ENCODE measurements at regions not wholly inside any gene's neighbourhood (a gene's known extent, or its start where the extent isn't known, plus 50 kb on each side); places are given as distances from the start of the nearest gene placed in this dataset.

GRCh38 chr5:17690473-17690872, 56.2 kb downstream of the TAF11L14 start:
- no peaks in the 10 kb centered on the region for H3K36me3 Mint-ChIP-seq (ENCODE audit: low read depth)
- ChIA-PET CTCF (no interaction called here), POLR2A (no interaction called here)
- no peak overlapping the region for H3K27ac Mint-ChIP-seq
- H3K4me1 Mint-ChIP-seq: no peaks in the 10 kb centered on the region
- H3K9me3 Mint-ChIP-seq: peaks cover 5% of the 10 kb centered on the region
- no peak overlapping the region for H3K4me3 Mint-ChIP-seq
- H3K27me3 Mint-ChIP-seq: no peaks in the 10 kb centered on the region
- DNase-seq: no peak

- Mint-ChIP-seq H3K36me3 (ENCODE audit: low read depth) (no peaks in the 10 kb centered on the region), H3K4me1 (no peaks in the 10 kb centered on the region), H3K4me3 (no peak overlapping the region), H3K9me3 (peaks cover 5% of the 10 kb centered on the region), H3K27ac (no peak overlapping the region), H3K27me3 (no peaks in the 10 kb centered on the region)
- DNase-seq: no peak
- ChIA-PET POLR2A (no interaction called here), CTCF (no interaction called here)
These were observed 57.5 kb downstream of the TAF11L14 start for GRCh38 chr5:17691762-17692161.

- H3K4me1 Mint-ChIP-seq: no peaks in the 10 kb centered on the region
- POLR2A ChIA-PET: no interaction called here
- no peaks in the 10 kb centered on the region for H3K36me3 Mint-ChIP-seq (ENCODE audit: low read depth)
- H3K4me3 Mint-ChIP-seq: no peak overlapping the region
- peaks cover 11% of the 10 kb centered on the region for H3K9me3 Mint-ChIP-seq
- no peak overlapping the region for H3K27ac Mint-ChIP-seq
- DNase-seq: no peak
- no peaks in the 10 kb centered on the region for H3K27me3 Mint-ChIP-seq
- CTCF ChIA-PET: no interaction called here
These were observed 60.1 kb downstream of the TAF11L14 start for GRCh38 chr5:17694371-17694770.

GRCh38 chr5:17694914-17695313, 60.7 kb downstream of the TAF11L14 start:
- DNase-seq: no peak
- no peaks in the 10 kb centered on the region for H3K27me3 Mint-ChIP-seq
- H3K36me3 Mint-ChIP-seq (ENCODE audit: low read depth): no peaks in the 10 kb centered on the region
- no peaks in the 10 kb centered on the region for H3K4me1 Mint-ChIP-seq
- no peak overlapping the region for H3K4me3 Mint-ChIP-seq
- CTCF ChIA-PET: no interaction called here
- POLR2A ChIA-PET: no interaction called here
- peaks cover 10% of the 10 kb centered on the region for H3K9me3 Mint-ChIP-seq
- H3K27ac Mint-ChIP-seq: no peak overlapping the region

GRCh38 chr5:17696627-17697026, 62.4 kb downstream of the TAF11L14 start:
- Mint-ChIP-seq H3K4me1 (no peaks in the 10 kb centered on the region), H3K27ac (no peak overlapping the region), H3K27me3 (no peaks in the 10 kb centered on the region), H3K9me3 (peaks cover 14% of the 10 kb centered on the region), H3K36me3 (ENCODE audit: low read depth) (no peaks in the 10 kb centered on the region), H3K4me3 (no peak overlapping the region)
- ChIA-PET CTCF (interaction anchor here (0.7 kb wide), 1 partner anchor 466 kb away, joined by 4 read pairs; no protein-coding TSS in a partner anchor), POLR2A (no interaction called here)
- no peak for DNase-seq

- Mint-ChIP-seq H3K27me3 (no peaks in the 10 kb centered on the region), H3K36me3 (ENCODE audit: low read depth) (no peaks in the 10 kb centered on the region), H3K4me3 (no peak overlapping the region), H3K27ac (no peak overlapping the region), H3K9me3 (peaks cover 13% of the 10 kb centered on the region), H3K4me1 (no peaks in the 10 kb centered on the region)
- no peak for DNase-seq
- ChIA-PET CTCF (no interaction called here), POLR2A (no interaction called here)
These were observed 63.4 kb downstream of the TAF11L14 start for GRCh38 chr5:17697671-17698070.

- ChIA-PET POLR2A (no interaction called here), CTCF (no interaction called here)
- Mint-ChIP-seq H3K4me1 (no peaks in the 10 kb centered on the region), H3K27ac (no peak overlapping the region), H3K4me3 (no peak overlapping the region), H3K9me3 (peaks cover 6% of the 10 kb centered on the region), H3K36me3 (ENCODE audit: low read depth) (no peaks in the 10 kb centered on the region), H3K27me3 (no peaks in the 10 kb centered on the region)
- DNase-seq: no peak
These were observed 74.9 kb downstream of the TAF11L14 start for GRCh38 chr5:17709011-17709710.

- no peaks in the 10 kb centered on the region for H3K4me1 Mint-ChIP-seq
- peaks cover 17% of the 10 kb centered on the region for H3K9me3 Mint-ChIP-seq
- ChIA-PET POLR2A (no interaction called here), CTCF (no interaction called here)
- no peaks in the 10 kb centered on the region for H3K36me3 Mint-ChIP-seq (ENCODE audit: low read depth)
- no peaks in the 10 kb centered on the region for H3K27me3 Mint-ChIP-seq
- no peak overlapping the region for H3K27ac Mint-ChIP-seq
- no peak overlapping the region for H3K4me3 Mint-ChIP-seq
- no peak for DNase-seq
These were observed 79.0 kb downstream of the TAF11L14 start for GRCh38 chr5:17713301-17713700.

GRCh38 chr5:17714186-17714585, 79.9 kb downstream of the TAF11L14 start:
- no peaks in the 10 kb centered on the region for H3K36me3 Mint-ChIP-seq (ENCODE audit: low read depth)
- H3K9me3 Mint-ChIP-seq: peaks cover 17% of the 10 kb centered on the region
- H3K4me1 Mint-ChIP-seq: no peaks in the 10 kb centered on the region
- no peak overlapping the region for H3K27ac Mint-ChIP-seq
- CTCF ChIA-PET: no interaction called here
- H3K27me3 Mint-ChIP-seq: no peaks in the 10 kb centered on the region
- DNase-seq: no peak
- H3K4me3 Mint-ChIP-seq: no peak overlapping the region
- POLR2A ChIA-PET: no interaction called here

- H3K36me3 Mint-ChIP-seq (ENCODE audit: low read depth): no peaks in the 10 kb centered on the region
- H3K27ac Mint-ChIP-seq: no peak overlapping the region
These were observed 85.3 kb downstream of the TAF11L14 start for GRCh38 chr5:17719592-17719991.

GRCh38 chr5:17720071-17720470, 85.8 kb downstream of the TAF11L14 start:
- Mint-ChIP-seq H3K4me3 (no peak overlapping the region), H3K36me3 (ENCODE audit: low read depth) (no peaks in the 10 kb centered on the region)
- CTCF ChIA-PET: no interaction called here

More at GRCh38 chr5:17719592-17719991, 85.3 kb downstream of the TAF11L14 start:
- ChIA-PET CTCF (no interaction called here), POLR2A (no interaction called here)
- H3K4me3 Mint-ChIP-seq: no peak overlapping the region
- H3K4me1 Mint-ChIP-seq: no peaks in the 10 kb centered on the region
- peaks cover 11% of the 10 kb centered on the region for H3K9me3 Mint-ChIP-seq
- H3K27me3 Mint-ChIP-seq: no peaks in the 10 kb centered on the region
- no peak for DNase-seq

GRCh38 chr5:17723876-17724275, 89.6 kb downstream of the TAF11L14 start:
- Mint-ChIP-seq H3K27ac (no peak overlapping the region), H3K4me1 (no peaks in the 10 kb centered on the region), H3K36me3 (ENCODE audit: low read depth) (no peaks in the 10 kb centered on the region), H3K9me3 (peaks cover 4% of the 10 kb centered on the region), H3K4me3 (no peak overlapping the region), H3K27me3 (no peaks in the 10 kb centered on the region)
- DNase-seq: no peak
- ChIA-PET POLR2A (no interaction called here), CTCF (no interaction called here)

More at GRCh38 chr5:17720071-17720470, 85.8 kb downstream of the TAF11L14 start:
- DNase-seq: no peak
- no peaks in the 10 kb centered on the region for H3K4me1 Mint-ChIP-seq
- H3K9me3 Mint-ChIP-seq: peaks cover 13% of the 10 kb centered on the region
- POLR2A ChIA-PET: no interaction called here
- H3K27me3 Mint-ChIP-seq: no peaks in the 10 kb centered on the region
- no peak overlapping the region for H3K27ac Mint-ChIP-seq

GRCh38 chr5:17727098-17727497, 92.8 kb downstream of the TAF11L14 start:
- no peak overlapping the region for H3K4me3 Mint-ChIP-seq
- no peak overlapping the region for H3K27ac Mint-ChIP-seq
- no peaks in the 10 kb centered on the region for H3K27me3 Mint-ChIP-seq
- no peaks in the 10 kb centered on the region for H3K36me3 Mint-ChIP-seq (ENCODE audit: low read depth)
- DNase-seq: no peak
- no peaks in the 10 kb centered on the region for H3K4me1 Mint-ChIP-seq
- CTCF ChIA-PET: no interaction called here
- POLR2A ChIA-PET: no interaction called here
- peaks cover 4% of the 10 kb centered on the region for H3K9me3 Mint-ChIP-seq

- Mint-ChIP-seq H3K4me3 (no peak overlapping the region), H3K4me1 (no peaks in the 10 kb centered on the region), H3K36me3 (ENCODE audit: low read depth) (no peaks in the 10 kb centered on the region), H3K9me3 (peaks cover 2% of the 10 kb centered on the region), H3K27ac (no peak overlapping the region), H3K27me3 (no peaks in the 10 kb centered on the region)
- POLR2A ChIA-PET: no interaction called here
- DNase-seq: no peak
- CTCF ChIA-PET: no interaction called here
These were observed 96.2 kb downstream of the TAF11L14 start for GRCh38 chr5:17730421-17730820.
